NCI-H748 (cell line): ENCODE measurements at regions not wholly inside any gene's neighbourhood (a gene's known extent, or its start where the extent isn't known, plus 50 kb on each side); places are given as distances from the start of the nearest gene placed in this dataset.

Experiments used
- DNase-seq: peaks from one replicate; lab custom pipeline; 2025; ENCODE audit not compliant: unreplicated experiment; lab: John Stamatoyannopoulos, UW

DNA sequence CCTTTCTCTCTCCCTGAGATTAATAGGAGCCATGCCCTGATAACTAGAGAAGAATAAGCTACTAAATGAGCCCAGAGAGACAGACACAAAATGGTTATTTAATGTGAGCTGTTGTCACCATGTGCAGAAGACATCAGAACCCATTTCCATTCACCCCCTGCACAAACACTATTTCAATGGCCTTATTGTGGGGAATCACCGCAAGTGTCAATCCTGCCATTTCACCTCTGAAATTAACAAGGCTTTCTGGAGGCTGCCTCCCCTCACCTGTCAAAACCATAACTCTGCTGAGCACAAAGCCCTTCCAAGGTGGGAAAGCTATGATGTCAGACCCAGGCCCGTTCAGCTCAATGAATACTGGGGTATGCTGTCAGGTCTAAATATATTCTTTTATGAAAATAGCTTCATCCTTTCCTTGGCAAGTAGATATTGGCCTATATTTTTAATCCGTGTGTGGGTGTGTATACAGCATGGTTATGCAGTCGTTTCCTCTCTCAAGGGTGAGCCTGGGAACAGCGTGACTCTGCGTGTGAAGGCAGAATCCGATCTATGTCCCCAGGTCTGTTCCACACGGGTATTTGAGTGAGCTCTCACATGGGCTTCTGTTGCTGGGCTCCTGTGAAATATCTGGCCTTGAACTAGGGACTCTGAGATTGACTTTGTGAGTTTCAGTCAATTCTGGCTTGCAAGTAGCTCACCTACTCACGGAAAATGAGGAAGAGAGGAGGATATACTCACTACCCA is 266.3 kb downstream of the FBXW7 start:
- DNase-seq, result peak; percentile 48

- DNase-seq, result no peak
Observed at GRCh38 chr4:152267811-152268210, 268.1 kb downstream of the FBXW7 start.

GRCh38 chr4:152266831-152267480 is 268.9 kb downstream of the FBXW7 start:
- DNase-seq, result no peak

GRCh38 chr4:152265149-152265621 is 270.7 kb downstream of the FBXW7 start:
- peak; percentile 90 for DNase-seq

- DNase-seq, result peak; percentile 22
Observed at GRCh38 chr4:152264106-152264505, 271.8 kb downstream of the FBXW7 start.

GRCh38 chr4:152259866-152260265 is 276.0 kb downstream of the FBXW7 start:
- DNase-seq, result no peak

DNA sequence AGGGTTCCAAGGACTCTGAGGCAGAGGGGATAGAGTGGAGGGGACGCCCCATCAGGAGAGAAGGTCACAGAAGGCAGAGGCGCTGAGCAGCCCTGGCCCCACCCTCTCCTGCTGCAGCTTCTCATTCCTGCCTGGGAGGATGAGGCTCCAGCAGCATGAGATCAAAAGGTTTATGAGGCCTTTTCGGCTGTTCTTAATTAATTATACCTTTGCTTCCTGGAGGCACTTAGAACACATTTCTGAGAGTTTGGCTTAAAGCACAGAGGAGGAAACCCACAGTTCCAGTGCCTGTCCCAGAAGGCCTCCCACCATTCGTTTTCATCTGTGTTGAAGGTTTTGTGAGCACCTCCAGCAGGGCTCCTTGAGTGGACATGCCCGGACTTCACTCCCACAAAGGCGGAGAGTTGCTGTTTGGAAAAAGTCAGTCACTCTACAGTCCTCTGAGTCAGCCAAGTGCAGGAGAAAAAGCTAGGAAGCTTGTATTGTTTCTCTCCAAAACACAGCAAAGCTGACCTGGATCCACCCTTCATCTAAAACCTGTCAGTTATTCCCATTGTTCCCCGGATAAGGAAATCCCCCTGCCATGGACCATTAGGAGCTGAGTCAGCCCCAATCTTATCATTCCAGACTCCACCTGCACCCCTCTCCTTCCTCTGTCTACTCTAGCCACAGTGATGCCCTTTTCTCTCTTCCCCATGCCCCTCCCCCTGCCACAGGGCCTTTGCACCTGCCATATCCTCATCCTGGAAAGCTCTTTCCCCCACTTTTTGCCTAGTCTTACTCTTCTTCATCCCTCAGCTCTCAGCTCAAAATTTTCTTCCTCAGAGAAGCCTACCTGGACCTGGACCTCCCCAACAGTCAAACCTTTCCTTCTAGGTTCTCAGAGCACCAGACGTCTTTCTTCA is 276.8 kb downstream of the FBXW7 start:
- peak; percentile 34 for DNase-seq

- no peak for DNase-seq
Observed at GRCh38 chr4:152258391-152258790, 277.5 kb downstream of the FBXW7 start.

DNA sequence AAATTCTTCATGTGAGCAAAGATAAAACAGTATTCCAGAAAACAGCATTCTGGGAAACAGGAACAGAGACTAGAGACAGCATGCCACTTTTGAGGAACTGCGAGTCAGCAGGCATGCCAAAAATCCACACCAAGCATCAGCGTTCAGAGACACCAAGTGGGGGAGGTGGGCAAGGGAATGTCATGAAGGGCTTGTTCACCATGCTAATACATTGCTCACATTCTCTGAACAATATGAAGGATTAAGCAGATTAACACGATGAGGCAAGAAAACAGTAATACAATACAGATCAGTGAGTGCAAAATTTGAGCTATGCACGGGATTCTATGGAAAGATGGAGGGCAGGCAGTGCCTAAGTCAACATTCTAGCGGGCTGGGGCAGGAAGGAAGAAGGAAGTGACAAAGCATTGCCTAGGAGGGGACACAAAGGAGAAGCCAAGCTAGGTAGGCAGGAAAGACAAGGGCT is 278.3 kb downstream of the FBXW7 start:
- peak; percentile 6 for DNase-seq

DNA sequence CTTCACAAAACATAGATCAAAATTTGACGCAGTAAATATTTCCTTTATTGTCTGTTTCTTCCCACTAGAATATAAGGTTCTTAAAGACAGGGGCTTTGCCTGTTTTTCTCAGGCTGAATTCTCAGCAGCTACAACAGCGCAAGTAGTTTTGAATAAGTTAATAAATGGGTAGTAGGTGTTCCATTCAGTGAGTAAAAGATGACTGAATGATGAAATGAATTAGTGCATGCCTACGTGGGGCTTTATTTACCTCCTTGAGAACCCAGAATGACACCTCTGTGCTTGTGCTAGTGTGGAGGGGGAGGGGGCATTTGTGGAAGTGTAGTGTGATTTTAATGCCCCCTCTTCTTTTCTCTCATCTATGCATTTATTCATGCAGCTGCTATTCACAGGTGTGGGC is 278.9 kb downstream of the FBXW7 start:
- DNase-seq, result no peak

DNA sequence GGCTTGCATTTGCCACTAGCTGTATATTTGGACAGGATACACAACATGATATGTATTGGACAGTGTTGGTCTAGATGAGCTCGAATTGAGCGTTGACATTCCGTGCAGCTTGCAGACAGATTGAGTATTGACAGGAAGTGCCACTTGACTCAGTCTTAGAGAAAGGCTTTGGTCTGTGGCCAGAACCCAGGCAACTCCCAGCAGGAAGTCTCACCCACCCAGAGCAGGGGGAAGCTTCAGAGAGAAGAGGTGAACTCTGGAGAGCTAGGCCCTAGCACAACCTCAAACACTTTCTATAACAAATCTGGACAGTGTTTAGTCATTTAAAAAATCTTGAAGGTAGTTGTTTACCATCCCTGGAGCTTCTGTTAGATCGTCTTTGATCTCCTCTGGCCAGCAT is 280.5 kb downstream of the FBXW7 start:
- DNase-seq, result peak; percentile 79

- DNase-seq, result no peak
Observed at GRCh38 chr4:152248347-152248746, 287.5 kb downstream of the FBXW7 start.

GRCh38 chr4:152247271-152247975 is 288.5 kb downstream of the FBXW7 start:
- DNase-seq, result no peak

DNA sequence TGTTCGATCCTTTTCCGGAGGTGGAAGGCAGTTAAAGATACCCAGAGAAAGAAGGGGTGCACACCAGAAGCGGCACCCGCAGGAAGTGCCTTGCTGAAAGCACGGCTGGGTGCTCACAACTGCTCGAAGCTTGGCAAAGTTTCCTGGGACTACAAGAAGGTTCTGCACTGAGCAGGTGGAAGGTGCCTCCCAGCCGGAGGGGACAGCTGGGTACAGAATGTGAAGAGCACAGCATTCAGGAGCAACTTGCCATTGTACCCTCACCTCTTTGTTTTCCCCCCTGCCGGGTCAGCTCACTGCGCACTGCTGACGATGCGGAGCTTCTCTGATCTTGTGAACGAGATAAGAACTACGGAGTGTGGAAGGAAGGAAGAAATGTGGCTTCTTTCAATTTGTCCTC is 289.2 kb downstream of the FBXW7 start:
- DNase-seq, result no peak

DNA sequence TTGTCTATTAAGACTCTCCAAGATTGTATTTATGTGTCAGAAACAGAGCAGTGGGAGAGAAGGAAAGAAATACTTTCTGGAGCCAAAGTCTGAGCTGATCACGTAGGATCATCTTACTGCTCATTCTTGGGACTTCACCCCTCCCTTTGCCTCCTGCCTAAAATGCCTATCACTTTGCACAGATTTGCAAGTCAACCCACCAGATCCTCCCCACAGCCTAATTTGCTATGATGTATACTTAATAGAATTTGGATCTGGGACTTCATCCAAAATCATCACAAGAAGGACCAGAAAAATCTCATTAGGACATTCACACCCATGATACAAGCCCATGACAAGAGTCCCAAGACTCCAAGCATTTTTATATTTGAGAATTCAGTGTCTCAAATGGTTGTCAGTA is 290.2 kb downstream of the FBXW7 start:
- no peak for DNase-seq

DNA sequence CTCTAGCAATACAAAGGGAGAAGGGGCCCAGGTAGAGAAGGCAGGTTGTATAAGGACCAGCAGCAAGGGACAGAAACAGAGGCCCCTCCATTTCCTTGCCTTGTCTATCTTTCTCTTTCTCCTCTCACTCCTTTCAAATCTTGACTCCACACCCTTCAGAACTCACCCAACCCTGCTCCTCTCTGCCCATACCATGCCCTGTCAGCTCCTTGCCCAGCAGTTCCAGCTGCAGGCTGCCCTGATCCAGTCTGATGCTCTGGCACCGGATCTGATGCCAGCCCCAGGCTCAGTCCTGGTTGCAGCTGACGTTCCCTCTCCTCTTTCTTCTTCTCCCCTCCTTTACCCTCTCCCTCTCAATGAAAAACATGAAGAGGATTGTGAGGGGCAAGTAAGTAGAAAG is 291.2 kb downstream of the FBXW7 start:
- no peak for DNase-seq

DNA sequence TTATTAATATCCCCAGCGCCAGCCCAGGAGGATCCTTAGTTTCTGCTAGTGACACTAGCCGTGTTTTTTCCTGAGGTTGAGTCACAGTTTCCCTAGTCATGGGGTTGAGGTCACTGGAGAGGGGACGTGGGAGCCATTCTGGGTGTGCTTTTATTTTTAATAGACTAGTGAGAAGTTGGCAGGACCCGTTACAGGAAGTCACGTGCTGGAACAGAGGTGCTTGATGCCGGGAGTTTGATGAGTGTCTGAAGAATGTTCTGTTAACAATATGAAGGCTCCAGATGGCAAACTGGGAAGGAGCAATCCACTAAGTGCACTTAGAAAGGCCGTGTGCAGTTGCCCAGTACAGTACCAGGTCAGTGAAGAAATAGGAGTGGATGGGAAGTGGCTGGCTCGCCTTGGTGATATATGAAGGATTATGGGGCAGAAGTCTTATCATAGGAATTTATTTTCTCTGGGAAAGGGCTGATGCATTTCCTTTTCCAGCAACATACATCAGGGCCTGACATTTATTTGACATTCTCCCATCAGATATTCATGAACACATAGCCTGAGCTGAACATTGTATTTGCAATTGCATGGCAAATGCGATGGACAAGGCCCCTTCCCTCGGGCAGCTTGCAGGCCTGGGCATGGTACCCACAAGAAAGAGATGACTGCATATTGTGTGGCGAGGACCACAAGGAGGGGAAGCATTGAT is 291.8 kb downstream of the FBXW7 start:
- no peak for DNase-seq

DNA sequence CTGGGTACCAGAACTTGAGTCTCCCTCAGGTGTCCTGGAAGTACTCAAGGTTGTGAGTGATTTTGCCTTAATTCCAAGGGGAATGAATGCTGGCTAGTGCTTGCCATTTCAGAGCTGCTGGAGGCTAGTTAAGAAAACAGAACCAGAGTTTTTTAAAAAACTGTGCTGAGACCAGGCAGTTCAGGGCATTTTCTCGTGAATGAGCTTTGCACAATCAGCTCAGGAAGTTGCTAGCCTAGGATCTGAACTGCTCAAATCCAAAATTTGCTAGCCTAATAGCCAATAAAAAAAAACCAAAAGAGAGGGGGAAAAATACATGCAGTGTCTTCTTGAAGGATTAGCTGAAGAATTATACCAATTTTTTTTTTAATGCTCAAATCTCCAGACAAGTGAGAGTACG is 292.7 kb downstream of the FBXW7 start:
- no peak for DNase-seq

GRCh38 chr4:152240232-152240631 is 295.7 kb downstream of the FBXW7 start:
- no peak for DNase-seq

DNA sequence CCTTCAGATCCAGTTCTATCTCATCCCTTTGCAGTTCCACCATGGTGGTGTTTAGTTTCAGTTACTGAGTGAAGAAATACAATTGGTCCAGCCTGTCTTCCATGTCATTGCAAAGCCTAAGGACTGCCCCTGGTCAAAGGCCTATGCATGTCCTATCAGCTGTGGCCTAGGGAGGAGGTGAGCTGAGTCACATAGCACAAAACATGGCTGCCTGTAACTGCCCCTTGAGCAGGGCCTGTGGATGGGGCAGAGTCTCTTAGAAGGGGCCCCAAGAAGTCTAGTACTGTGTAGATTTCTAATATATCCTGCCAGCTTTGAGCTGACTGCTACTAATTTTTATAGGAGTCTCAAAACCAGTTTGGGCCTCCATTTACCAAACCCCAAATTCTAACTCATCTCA is 296.7 kb downstream of the FBXW7 start:
- no peak for DNase-seq
